ENCODE measurements at regions not wholly inside any gene's neighbourhood (a gene's known extent, or its start where the extent isn't known, plus 50 kb on each side); places are given as distances from the start of the nearest gene placed in this dataset.

DNA sequence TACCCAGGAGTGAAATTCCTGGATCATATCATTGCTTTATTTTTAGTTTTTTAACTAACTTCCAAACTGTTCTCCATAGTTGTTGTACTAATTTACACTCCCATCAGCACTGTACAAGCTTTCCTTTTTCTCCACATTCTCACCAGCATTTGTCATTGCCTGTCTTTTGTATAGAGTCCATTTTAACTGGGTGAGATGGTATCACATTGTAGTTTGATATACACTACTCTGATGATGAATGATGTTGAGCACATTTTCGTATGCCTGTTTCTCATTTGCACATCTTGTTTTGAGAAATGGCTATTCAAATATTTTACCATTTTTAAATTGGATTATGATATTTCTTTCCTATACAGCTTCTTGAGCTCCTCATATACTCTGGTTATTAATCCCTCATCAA lies 1586.6 kb downstream of the SI start:
- no peak for TF ChIP-seq CTCF (conservative IDR thresholded peaks at IDR 0.05)

GRCh38 chr3:163490119-163490518 lies 1588.2 kb downstream of the SI start:
- no peaks in the 10 kb centered on the region for H3K9me3 Mint-ChIP-seq
- H3K27ac Mint-ChIP-seq = no peak overlapping the region
- no peaks in the 10 kb centered on the region for H3K4me1 Mint-ChIP-seq (ENCODE audit: unreplicated experiment)
- no peak for DNase-seq (ENCODE audit: extremely low spot score, unreplicated experiment)
- peak; percentile 66 for TF ChIP-seq CTCF (conservative IDR thresholded peaks at IDR 0.05)
- H3K36me3 Mint-ChIP-seq = no peaks in the 10 kb centered on the region
- no peak overlapping the region for H3K4me3 Mint-ChIP-seq
- no peaks in the 10 kb centered on the region for H3K27me3 Mint-ChIP-seq

More for the DNA sequence above, 1586.6 kb downstream of the SI start:
- DNase-seq (ENCODE audit: extremely low spot score, unreplicated experiment) = no peak
- H3K4me1 Mint-ChIP-seq (ENCODE audit: unreplicated experiment) = no peaks in the 10 kb centered on the region
- no peaks in the 10 kb centered on the region for H3K27me3 Mint-ChIP-seq
- H3K9me3 Mint-ChIP-seq = no peaks in the 10 kb centered on the region
- no peaks in the 10 kb centered on the region for H3K36me3 Mint-ChIP-seq
- H3K4me3 Mint-ChIP-seq = no peak overlapping the region
- no peak overlapping the region for H3K27ac Mint-ChIP-seq

DNA sequence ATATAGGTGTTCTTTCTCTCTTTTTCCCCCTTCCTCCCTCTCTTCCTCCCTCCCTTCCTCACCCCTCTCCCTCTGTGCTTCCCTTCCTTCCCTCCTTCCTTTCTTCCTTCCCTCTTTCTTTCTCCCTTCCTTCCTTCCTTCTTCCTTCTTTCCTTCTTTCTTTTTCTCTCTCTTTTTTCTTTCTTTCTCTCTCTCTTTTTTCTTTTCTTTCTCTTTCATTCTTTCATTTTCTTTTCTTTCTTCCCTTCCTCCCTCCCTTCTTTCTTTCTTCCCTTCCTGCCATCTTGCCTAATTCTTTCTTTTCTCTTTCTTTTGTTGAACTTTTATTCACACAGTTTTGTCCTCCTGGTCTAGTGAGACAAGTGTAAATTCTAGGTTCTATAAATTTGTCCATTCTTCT lies 1595.6 kb downstream of the SI start:
- TF ChIP-seq CTCF (conservative IDR thresholded peaks at IDR 0.05) = no peak
- Mint-ChIP-seq H3K27me3 (no peaks in the 10 kb centered on the region), H3K4me3 (no peak overlapping the region), H3K36me3 (no peaks in the 10 kb centered on the region), H3K9me3 (no peaks in the 10 kb centered on the region), H3K4me1 (ENCODE audit: unreplicated experiment) (no peaks in the 10 kb centered on the region), H3K27ac (no peak overlapping the region)
- no peak for DNase-seq (ENCODE audit: extremely low spot score, unreplicated experiment)

DNA sequence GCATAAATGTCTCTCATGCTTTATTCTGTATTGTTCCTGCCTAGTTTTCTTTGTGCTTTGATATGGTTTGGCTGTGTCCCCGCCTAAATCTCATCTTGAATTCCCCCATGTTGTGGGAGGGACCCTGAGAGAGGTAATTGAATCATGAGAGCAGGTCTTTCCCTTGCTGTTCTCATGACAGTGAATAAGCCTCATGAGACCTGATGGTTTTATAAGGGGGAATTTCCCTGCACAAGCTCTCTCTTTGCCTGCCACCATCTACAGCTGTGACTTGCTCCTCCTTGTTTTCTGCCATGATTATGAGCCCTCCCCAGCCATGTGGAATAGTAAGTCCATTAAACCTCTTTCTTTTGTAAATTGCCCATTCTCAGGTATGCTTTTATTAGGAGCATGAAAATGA lies 1596.6 kb downstream of the SI start:
- H3K4me1 Mint-ChIP-seq (ENCODE audit: unreplicated experiment) = no peaks in the 10 kb centered on the region
- no peaks in the 10 kb centered on the region for H3K9me3 Mint-ChIP-seq
- no peak overlapping the region for H3K4me3 Mint-ChIP-seq
- no peak overlapping the region for H3K27ac Mint-ChIP-seq
- no peaks in the 10 kb centered on the region for H3K27me3 Mint-ChIP-seq
- no peaks in the 10 kb centered on the region for H3K36me3 Mint-ChIP-seq
- DNase-seq (ENCODE audit: extremely low spot score, unreplicated experiment) = no peak
- no peak for TF ChIP-seq CTCF (conservative IDR thresholded peaks at IDR 0.05)

DNA sequence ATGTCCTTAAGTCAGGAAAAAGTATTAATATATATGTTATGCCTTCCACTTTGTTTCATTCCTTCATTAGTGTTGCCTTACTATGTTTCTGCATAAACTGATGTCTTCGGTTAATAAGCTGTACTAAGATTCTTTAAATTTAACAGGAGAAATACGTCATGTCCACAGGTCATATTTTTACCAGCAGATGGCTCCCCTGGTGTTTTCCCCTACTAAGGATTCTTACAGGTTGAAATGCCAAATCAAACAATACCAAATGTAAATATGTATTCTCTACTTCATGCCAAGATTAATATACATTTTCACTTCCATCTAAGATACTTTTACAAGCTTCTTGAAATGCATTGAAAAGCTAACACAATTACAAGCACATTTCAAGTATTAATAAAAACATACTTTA lies 1602.1 kb downstream of the SI start:
- Mint-ChIP-seq H3K4me1 (ENCODE audit: unreplicated experiment) (no peaks in the 10 kb centered on the region), H3K9me3 (no peaks in the 10 kb centered on the region), H3K36me3 (no peaks in the 10 kb centered on the region), H3K27me3 (no peaks in the 10 kb centered on the region), H3K4me3 (no peak overlapping the region), H3K27ac (no peak overlapping the region)
- no peak for DNase-seq (ENCODE audit: extremely low spot score, unreplicated experiment)
- TF ChIP-seq CTCF (conservative IDR thresholded peaks at IDR 0.05) = peak; percentile 39

- H3K27me3 Mint-ChIP-seq = no peaks in the 10 kb centered on the region
- no peaks in the 10 kb centered on the region for H3K36me3 Mint-ChIP-seq
- no peak overlapping the region for H3K27ac Mint-ChIP-seq
- H3K4me1 Mint-ChIP-seq (ENCODE audit: unreplicated experiment) = no peaks in the 10 kb centered on the region
- TF ChIP-seq CTCF (conservative IDR thresholded peaks at IDR 0.05) = no peak
- H3K4me3 Mint-ChIP-seq = no peak overlapping the region
- H3K9me3 Mint-ChIP-seq = no peaks in the 10 kb centered on the region
- DNase-seq (ENCODE audit: extremely low spot score, unreplicated experiment) = no peak
These were observed 1603.5 kb downstream of the SI start for GRCh38 chr3:163474766-163475165.
